IPS-18a (cell line): ENCODE measurements at regions not wholly inside any gene's neighbourhood (a gene's known extent, or its start where the extent isn't known, plus 50 kb on each side); places are given as distances from the start of the nearest gene placed in this dataset.
A peak's percentile ranks its signal among the peaks of the same experiment; 100 is the strongest.
"Not testable (repeated sequence)": the region's sequence is repeated elsewhere in the genome, so short reads cannot be mapped to it uniquely, and the experiment has no call there.

ENCODE experiments used
- H3K27ac ChIP-seq: one replicate; pipeline ENCODE4 v1.5.1; 2013; ENCODE audit warnings: low read length
- H3K27me3 ChIP-seq: one replicate; pipeline ENCODE4 v1.6.1; 2013; ENCODE audit warnings: mild to moderate bottlenecking, low read length; ENCODE audit not compliant: control insufficient read depth, insufficient read depth
- H3K36me3 ChIP-seq: one replicate; pipeline ENCODE4 v1.6.1; 2013; ENCODE audit warnings: low read depth, low read length; ENCODE audit not compliant: control insufficient read depth
- H3K4me1 ChIP-seq: one replicate; pipeline ENCODE4 v1.6.1; 2013; ENCODE audit warnings: low read depth, low read length; ENCODE audit not compliant: control insufficient read depth
- H3K4me3 ChIP-seq: one replicate; pipeline ENCODE4 v1.5.1; 2013; ENCODE audit warnings: low read length
- H3K9ac ChIP-seq: one replicate; pipeline ENCODE4 v1.6.1; 2013; ENCODE audit warnings: mild to moderate bottlenecking, low read length, moderate library complexity
- H3K9me3 ChIP-seq: one replicate; pipeline ENCODE4 v1.6.1; 2013; ENCODE audit warnings: low read depth, low read length; ENCODE audit not compliant: control insufficient read depth

DNA sequence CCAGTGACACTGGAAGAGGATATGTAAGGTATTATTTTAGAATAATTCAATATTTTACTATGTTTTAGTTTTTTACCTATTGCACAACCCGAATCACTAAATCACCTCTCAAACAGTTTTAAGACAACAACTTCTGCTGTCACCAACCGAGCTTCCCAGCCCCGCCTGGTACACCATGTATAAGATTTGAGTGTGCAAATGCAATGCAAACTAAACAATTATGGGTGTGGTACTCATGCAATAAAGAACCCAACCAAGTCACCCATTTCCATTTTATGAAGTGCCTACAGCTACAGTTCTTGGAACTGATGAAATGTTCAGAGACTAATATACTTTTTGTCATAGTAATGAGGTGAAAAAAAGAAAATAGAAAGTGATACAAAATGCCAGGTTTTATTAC, 256.2 kb downstream of the TAFA4 start:
- Histone ChIP-seq H3K4me3 (no peak overlapping the region), H3K27ac (no peak overlapping the region), H3K36me3 (no peaks in the 10 kb centered on the region), H3K9ac (no peak overlapping the region), H3K27me3 (no peaks in the 10 kb centered on the region), H3K9me3 (no peaks in the 10 kb centered on the region), H3K4me1 (no peaks in the 10 kb centered on the region)

DNA sequence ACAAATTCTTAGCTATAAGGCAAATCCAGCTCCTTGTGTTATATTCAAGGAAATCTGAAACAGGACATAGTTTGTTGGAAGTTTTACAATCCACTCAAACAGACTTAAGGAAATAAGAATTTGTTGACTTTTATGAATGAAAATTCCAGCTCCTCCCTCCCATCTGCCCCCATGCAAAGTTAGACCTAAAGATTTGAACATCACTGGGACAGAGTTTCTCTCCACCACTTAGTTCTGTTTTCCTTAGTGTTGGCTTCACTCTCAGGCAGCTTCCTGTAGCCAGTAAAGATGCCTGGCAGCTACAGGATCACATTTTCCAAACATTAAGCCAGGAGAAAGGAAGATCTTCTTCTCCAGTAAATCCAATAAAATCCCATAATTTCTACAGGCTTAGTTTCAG, 265.0 kb downstream of the TAFA4 start:
- no peak overlapping the region for H3K4me3 ChIP-seq
- no peak overlapping the region for H3K9ac ChIP-seq
- H3K27ac ChIP-seq = no peak overlapping the region
- peaks cover 14% of the 10 kb centered on the region for H3K4me1 ChIP-seq
- H3K27me3 ChIP-seq = no peaks in the 10 kb centered on the region
- no peaks in the 10 kb centered on the region for H3K36me3 ChIP-seq
- no peaks in the 10 kb centered on the region for H3K9me3 ChIP-seq

DNA sequence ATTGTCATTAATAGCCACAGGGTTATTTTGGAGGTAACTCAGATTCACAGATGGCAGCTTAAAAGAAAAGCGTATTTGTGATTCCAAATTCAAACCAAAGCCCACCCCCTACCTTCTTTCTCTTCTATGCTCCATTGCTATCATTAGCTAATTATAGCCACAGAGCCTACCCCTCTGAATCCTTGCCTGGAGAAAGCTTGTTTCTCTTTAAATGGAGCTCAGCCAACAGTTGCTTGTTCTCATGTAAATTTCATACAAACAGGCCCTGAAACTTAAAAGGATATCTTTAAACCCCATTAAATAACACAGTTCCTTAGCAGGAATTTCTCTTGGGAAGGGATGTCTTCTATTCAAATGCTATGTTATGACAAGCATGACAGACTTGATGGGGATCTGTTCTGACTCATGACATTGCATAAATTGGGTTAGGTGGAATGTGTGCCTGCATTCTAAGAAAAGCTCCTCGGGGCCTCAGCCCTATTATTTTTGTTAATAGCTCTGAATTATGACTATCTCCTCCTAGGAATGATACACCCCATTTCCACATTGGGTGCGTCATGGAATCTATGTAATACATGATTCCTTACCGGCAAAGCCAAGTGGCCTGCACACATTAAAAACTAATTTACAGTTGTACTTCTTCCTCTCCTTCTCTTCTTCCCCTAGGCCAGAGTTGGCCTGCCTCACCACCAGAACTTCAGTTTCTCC, 265.8 kb downstream of the TAFA4 start:
- no peak overlapping the region for H3K27ac ChIP-seq
- H3K9ac ChIP-seq = no peak overlapping the region
- no peak overlapping the region for H3K4me3 ChIP-seq
- no peaks in the 10 kb centered on the region for H3K27me3 ChIP-seq
- H3K4me1 ChIP-seq = peaks cover 14% of the 10 kb centered on the region
- H3K9me3 ChIP-seq = no peaks in the 10 kb centered on the region
- no peaks in the 10 kb centered on the region for H3K36me3 ChIP-seq

DNA sequence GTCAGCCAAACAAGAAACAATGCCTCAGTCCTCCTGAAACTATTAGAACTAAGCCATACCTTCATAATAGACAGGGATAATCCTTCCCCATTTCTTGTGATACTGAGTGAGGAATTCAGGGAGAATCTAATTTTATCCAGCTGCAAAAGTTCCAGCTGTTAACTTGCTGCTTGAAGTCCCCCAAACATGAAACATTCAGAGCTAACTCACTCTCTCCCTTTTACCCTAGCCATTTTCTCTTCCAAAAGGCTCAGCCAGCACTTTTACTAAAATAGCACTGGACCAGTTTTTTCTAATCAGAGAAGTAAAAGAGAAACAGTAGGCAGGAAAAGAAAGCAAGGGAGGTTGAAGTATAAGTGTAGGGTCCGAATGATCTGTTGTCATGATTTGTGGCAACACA, 268.1 kb downstream of the TAFA4 start:
- Histone ChIP-seq H3K9me3 (no peaks in the 10 kb centered on the region), H3K36me3 (no peaks in the 10 kb centered on the region), H3K27me3 (no peaks in the 10 kb centered on the region), H3K4me1 (peaks cover 14% of the 10 kb centered on the region), H3K4me3 (no peak overlapping the region), H3K9ac (no peak overlapping the region), H3K27ac (no peak overlapping the region)

DNA sequence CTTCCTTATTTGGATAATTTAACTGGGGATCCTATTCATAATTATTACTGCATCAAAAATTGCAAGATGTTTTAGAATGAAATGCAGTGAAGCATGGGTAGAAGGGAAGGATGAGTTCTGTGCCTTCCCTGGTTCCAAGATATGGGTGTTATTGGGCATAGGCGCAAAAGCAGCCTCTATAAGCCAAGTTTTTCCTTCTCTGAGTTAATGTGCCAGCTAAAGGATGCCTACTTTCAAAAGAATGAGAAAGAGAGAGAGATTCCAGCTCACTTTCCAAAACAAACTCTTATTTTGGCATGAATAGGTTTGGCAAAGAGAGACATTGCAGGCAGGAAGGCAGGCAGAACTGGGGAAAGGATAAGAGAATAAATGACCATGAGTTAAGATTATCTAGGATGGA, 270.2 kb downstream of the TAFA4 start:
- Histone ChIP-seq H3K4me1 (peaks cover 14% of the 10 kb centered on the region), H3K9ac (no peak overlapping the region), H3K36me3 (no peaks in the 10 kb centered on the region), H3K27ac (no peak overlapping the region), H3K27me3 (no peaks in the 10 kb centered on the region), H3K9me3 (no peaks in the 10 kb centered on the region), H3K4me3 (no peak overlapping the region)

DNA sequence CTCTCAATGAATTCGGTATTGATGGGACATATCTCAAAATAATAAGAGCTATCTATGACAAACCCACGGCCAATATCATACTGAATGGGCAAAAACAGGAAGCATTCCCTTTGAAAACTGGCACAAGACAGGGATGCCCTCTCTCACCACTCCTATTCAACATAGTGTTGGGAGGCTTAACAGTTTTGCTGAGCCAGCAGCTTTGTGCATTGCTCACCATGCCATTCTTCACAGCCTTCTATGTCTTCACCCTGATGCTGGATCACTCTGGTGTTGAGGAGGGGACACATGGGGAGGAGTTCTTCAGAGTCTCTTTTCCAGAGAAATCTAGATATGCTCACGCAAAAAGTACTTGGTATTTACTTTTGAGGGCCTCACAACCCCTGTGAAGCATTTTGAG, 281.7 kb downstream of the TAFA4 start:
- not testable (repeated sequence) for H3K36me3 ChIP-seq, H3K9ac ChIP-seq, H3K27ac ChIP-seq

DNA sequence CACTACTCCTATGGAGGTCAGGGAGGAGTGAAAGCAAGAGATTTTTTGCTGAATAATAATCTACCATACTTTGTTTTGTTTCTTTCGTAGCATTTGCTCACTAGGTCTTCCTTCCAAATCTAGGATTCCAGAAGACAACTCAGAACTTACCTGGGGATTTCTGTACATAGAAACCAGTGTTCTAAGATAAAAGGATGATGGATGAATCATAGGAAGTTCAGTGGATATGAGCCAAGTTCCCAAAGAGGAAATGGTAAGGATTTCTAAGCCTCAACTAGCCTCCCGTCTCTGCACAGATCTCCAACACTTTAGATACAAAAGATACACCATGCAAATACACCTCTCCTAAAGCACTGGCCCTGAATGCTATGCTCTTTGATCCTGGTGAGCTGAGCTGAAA, 283.9 kb downstream of the TAFA4 start:
- Histone ChIP-seq H3K4me1 (no peaks in the 10 kb centered on the region), H3K9ac (no peak overlapping the region), H3K27ac (no peak overlapping the region), H3K36me3 (no peaks in the 10 kb centered on the region), H3K4me3 (no peak overlapping the region), H3K27me3 (no peaks in the 10 kb centered on the region), H3K9me3 (no peaks in the 10 kb centered on the region)

More for the DNA sequence above, 281.7 kb downstream of the TAFA4 start:
- not testable (repeated sequence) for H3K27me3 ChIP-seq, H3K4me1 ChIP-seq, H3K4me3 ChIP-seq, H3K9me3 ChIP-seq

DNA sequence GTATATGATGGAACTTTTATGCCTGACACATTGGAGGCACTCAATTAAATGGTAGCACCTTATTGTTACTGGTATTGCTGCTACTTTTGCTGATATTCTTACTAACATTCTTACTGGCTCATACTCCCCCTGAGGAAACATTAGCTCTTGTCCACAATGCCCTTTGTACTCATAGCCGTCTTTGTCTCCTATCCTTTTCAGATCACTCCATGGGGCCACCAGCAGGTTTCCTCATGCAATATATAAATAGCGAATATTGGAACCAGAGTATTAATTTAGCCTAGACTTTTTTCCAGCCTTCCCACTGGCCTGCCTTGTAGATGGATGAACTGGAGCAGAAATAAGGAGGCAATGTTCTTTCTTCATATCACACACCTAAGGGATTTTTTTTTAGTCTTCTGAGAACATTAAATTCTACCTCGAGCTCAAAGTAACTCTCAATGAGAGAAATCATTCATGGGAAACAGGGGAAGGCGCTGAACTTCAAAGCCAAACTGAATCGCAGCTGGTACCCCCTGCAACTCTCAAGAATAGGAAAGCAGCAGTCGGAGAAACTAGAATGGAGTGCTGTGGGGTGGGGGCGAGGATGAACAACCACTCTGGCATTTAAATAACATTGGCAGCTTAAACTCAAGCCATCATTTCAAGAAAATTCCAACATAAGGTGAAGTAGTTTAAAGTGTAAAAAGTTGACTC, 300.3 kb downstream of the TAFA4 start:
- Histone ChIP-seq H3K9ac (no peak overlapping the region), H3K4me3 (peak overlapping the region; percentile 46), H3K36me3 (no peaks in the 10 kb centered on the region), H3K4me1 (peaks cover 20% of the 10 kb centered on the region), H3K9me3 (no peaks in the 10 kb centered on the region), H3K27ac (no peak overlapping the region), H3K27me3 (peaks cover 9% of the 10 kb centered on the region)

DNA sequence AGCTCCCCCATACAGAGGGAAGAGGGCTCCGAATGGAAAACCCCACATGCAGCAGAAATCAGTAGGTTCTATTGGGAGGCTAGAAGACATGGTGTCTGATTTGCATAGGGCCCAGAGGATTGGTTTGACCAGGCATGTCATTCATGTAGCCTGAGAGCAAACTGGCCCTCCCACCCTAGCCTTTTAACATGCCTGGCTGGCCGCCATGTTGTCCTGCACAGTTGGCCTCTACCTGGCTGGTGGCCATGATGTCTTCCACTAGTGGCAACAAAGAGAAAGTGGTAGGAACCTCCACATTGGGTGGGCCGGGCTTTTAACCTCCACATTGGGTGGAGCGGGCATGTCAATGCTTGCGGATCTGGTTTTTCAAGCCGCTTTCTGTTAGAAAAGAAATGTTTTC, 312.1 kb downstream of the TAFA4 start:
- Histone ChIP-seq H3K36me3 (no peaks in the 10 kb centered on the region), H3K27me3 (no peaks in the 10 kb centered on the region), H3K4me3 (no peak overlapping the region), H3K9me3 (no peaks in the 10 kb centered on the region), H3K4me1 (no peaks in the 10 kb centered on the region), H3K9ac (no peak overlapping the region), H3K27ac (no peak overlapping the region)

DNA sequence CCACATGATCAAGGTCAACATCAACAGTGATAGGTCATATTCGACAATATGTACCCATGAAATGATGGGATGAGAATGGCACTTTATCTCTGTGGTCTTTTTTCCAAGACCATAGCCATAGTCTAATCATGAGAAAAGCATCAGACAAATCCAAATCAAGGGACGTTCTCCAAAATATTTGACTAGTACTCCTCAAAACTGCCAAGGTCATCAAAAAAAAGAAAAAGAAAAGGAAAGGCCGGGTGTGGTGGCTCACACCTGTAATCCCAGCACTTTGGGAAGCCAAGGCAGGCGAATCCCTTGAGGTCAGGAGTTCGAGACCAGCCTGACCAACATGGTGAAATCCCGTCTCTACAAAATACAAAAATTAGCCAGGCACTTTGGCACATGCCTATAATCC, 318.3 kb downstream of the TAFA4 start:
- H3K9ac ChIP-seq = no peak overlapping the region
- no peaks in the 10 kb centered on the region for H3K36me3 ChIP-seq
- H3K4me1 ChIP-seq = no peaks in the 10 kb centered on the region
- no peaks in the 10 kb centered on the region for H3K9me3 ChIP-seq
- H3K27ac ChIP-seq = no peak overlapping the region
- H3K4me3 ChIP-seq = no peak overlapping the region
- no peaks in the 10 kb centered on the region for H3K27me3 ChIP-seq

DNA sequence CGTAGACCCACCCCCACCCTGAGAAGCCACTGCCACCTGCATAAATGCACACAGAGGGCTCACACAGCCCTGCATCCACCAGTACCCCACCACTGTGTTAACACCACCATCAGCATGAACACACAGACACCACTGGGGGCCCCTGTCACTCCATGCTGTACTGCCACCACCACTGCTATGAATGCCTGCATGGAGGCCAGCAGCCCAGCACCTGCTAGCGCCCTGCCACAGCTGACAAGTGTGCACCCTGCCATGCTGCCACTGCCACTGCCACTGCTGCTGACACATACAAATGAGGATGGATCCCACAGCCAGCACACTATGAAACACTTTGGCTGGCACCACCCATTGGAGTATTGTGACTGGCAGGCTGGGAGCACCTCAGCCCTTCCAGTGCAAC, 361.0 kb downstream of the TAFA4 start:
- no peak overlapping the region for H3K9ac ChIP-seq
- no peak overlapping the region for H3K4me3 ChIP-seq
- no peak overlapping the region for H3K27ac ChIP-seq
- no peaks in the 10 kb centered on the region for H3K27me3 ChIP-seq
- H3K36me3 ChIP-seq = no peaks in the 10 kb centered on the region
- H3K9me3 ChIP-seq = no peaks in the 10 kb centered on the region
- no peaks in the 10 kb centered on the region for H3K4me1 ChIP-seq

DNA sequence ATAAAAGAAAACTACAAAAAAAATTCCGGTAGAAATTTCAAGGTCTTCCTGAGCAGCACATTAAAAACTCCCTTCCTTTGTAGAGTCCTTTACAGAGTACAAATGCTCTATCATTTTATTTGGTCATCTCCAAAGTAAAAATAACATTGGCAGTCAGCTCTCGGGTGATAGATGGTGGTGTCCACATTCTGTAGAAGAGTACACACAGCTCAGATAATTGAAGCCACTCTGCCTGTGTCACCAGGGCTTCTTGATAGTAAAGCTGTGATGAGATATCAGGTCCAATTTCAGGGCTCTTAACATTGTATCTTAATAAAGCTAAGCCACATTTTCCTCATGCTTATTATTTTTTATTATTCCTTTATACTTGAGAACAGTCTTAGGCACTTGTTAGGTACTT, 371.6 kb downstream of the TAFA4 start:
- no peak overlapping the region for H3K27ac ChIP-seq
- no peak overlapping the region for H3K9ac ChIP-seq
- no peaks in the 10 kb centered on the region for H3K4me1 ChIP-seq
- no peaks in the 10 kb centered on the region for H3K36me3 ChIP-seq
- no peak overlapping the region for H3K4me3 ChIP-seq
- no peaks in the 10 kb centered on the region for H3K9me3 ChIP-seq
- H3K27me3 ChIP-seq = no peaks in the 10 kb centered on the region
